CD4-positive, alpha-beta T cell (primary cell): ENCODE measurements at regions not wholly inside any gene's neighbourhood (a gene's known extent, or its start where the extent isn't known, plus 50 kb on each side); places are given as distances from the start of the nearest gene placed in this dataset.

Source experiments
- ATAC-seq: fragments of 200-7000 bp; cut with Tn5 transposase; one replicate; pipeline ENCODE4 v1.10.0; 2022; ENCODE audit warnings: mild to moderate bottlenecking; ENCODE audit not compliant: poor library complexity
- CTCF ChIA-PET: fragments of 350-600 bp; sonication (Branson Sonifier 250); formaldehyde crosslinking; loops from one replicate; lab custom pipeline; 2021; ENCODE audit warnings: antibody characterized with exemption, inconsistent platforms; lab: Charles Lee
- POLR2A ChIA-PET: fragments of 350-600 bp; sonication (Branson Sonifier 250); formaldehyde crosslinking; loops from one replicate; lab custom pipeline; 2021; ENCODE audit warnings: antibody characterized with exemption, inconsistent platforms; lab: Charles Lee
- DNase-seq, 14 experiments: peaks; one replicate each; pipeline ENCODE4 v3.0.0-alpha.2; 2013 to 2020; ENCODE audit warnings: mixed read lengths in 2 of 14
- H3K27ac ChIP-seq, 2 donors: one replicate each; pipeline versions ENCODE4 v1.5.1 to v1.7.0; 2013; ENCODE audit warnings: low read length in 2 of 2, low read depth in 1 of 2, mild to moderate bottlenecking in 1 of 2
- H3K27me3 ChIP-seq, 2 experiments: 1 replicate in 1 of 2; 2 replicates in 1 of 2; pipeline versions ENCODE4 v1.6.1 to v1.7.0; 2013; ENCODE audit warnings: low read length in 2 of 2, control low read depth in 1 of 2, mild to moderate bottlenecking in 1 of 2, moderate library complexity in 1 of 2; ENCODE audit not compliant: insufficient read depth in 2 of 2, control insufficient read depth in 1 of 2
- H3K36me3 ChIP-seq: one replicate; pipeline ENCODE4 v1.6.1; 2013; ENCODE audit warnings: low read length, control low read depth; ENCODE audit not compliant: insufficient read depth
- H3K4me1 ChIP-seq: one replicate; pipeline ENCODE4 v1.6.1; 2013; ENCODE audit warnings: low read length, control low read depth; ENCODE audit not compliant: insufficient read depth
- H3K4me3 ChIP-seq: one replicate; pipeline ENCODE4 v1.5.1; 2013; ENCODE audit warnings: mild to moderate bottlenecking, low read length, moderate library complexity
- H3K9me3 ChIP-seq, 2 experiments: 1 replicate in 1 of 2; 2 replicates in 1 of 2; pipeline versions ENCODE4 v1.6.1 to v1.7.0; 2013; ENCODE audit warnings: low read length in 2 of 2, mild to moderate bottlenecking in 2 of 2, control low read depth in 1 of 2, moderate library complexity in 1 of 2; ENCODE audit not compliant: control insufficient read depth in 1 of 2, insufficient read depth in 1 of 2
- H3K27ac Mint-ChIP-seq: one replicate; pipeline ENCODE4 v1.8.0; 2020; ENCODE audit warnings: mixed read lengths
- H3K27me3 Mint-ChIP-seq: one replicate; pipeline ENCODE4 v1.8.0; 2021; ENCODE audit warnings: mixed read lengths
- H3K36me3 Mint-ChIP-seq: one replicate; pipeline ENCODE4 v1.8.0; 2021; ENCODE audit warnings: low read depth, mixed read lengths
- H3K4me1 Mint-ChIP-seq: one replicate; pipeline ENCODE4 v1.8.0; 2021; ENCODE audit warnings: low read depth, mixed read lengths
- H3K4me3 Mint-ChIP-seq: one replicate; pipeline ENCODE4 v1.8.0; 2020; ENCODE audit warnings: mild to moderate bottlenecking, mixed read lengths
- H3K9me3 Mint-ChIP-seq: one replicate; pipeline ENCODE4 v1.8.0; 2020; ENCODE audit warnings: mixed read lengths
- intact Hi-C, 2 experiments: fragments of 100-400 bp; cut with DNase I in 1 of 2; cut with micrococcal nuclease in 1 of 2; formaldehyde crosslinking; loops; one replicate each; pipeline versions ENCODE4 v1.15.1 to v1.9.0; 2023 to 2025; cut with DNase I, micrococcal nuclease
- TF ChIP-seq, protein P1 (sequence below): fragments of 200-600 bp; IDR thresholded peaks from one replicate; pipeline ENCODE4 v1.8.0; 2022; ENCODE audit warnings: antibody characterized with exemption, mild to moderate bottlenecking

GRCh38 chr21:27250366-27250765 lies 283.5 kb upstream of the ADAMTS5 start:
- H3K36me3 ChIP-seq, result no peaks in the 10 kb centered on the region
- H3K4me1 ChIP-seq, result no peaks in the 10 kb centered on the region
- no peaks in the 10 kb centered on the region for H3K27me3 ChIP-seq
- POLR2A ChIA-PET, result no interaction called here
- no peaks in the 10 kb centered on the region for H3K27me3 Mint-ChIP-seq
- intact Hi-C loops, result no loop called here
- H3K9me3 Mint-ChIP-seq, result peaks cover 5% of the 10 kb centered on the region
- ATAC-seq, result no peak
- TF ChIP-seq, protein P1, sequence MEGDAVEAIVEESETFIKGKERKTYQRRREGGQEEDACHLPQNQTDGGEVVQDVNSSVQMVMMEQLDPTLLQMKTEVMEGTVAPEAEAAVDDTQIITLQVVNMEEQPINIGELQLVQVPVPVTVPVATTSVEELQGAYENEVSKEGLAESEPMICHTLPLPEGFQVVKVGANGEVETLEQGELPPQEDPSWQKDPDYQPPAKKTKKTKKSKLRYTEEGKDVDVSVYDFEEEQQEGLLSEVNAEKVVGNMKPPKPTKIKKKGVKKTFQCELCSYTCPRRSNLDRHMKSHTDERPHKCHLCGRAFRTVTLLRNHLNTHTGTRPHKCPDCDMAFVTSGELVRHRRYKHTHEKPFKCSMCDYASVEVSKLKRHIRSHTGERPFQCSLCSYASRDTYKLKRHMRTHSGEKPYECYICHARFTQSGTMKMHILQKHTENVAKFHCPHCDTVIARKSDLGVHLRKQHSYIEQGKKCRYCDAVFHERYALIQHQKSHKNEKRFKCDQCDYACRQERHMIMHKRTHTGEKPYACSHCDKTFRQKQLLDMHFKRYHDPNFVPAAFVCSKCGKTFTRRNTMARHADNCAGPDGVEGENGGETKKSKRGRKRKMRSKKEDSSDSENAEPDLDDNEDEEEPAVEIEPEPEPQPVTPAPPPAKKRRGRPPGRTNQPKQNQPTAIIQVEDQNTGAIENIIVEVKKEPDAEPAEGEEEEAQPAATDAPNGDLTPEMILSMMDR, result no peak
- peaks cover 0 to 5% of the 10 kb centered on the region in 2 experiments for H3K9me3 ChIP-seq
- no peak overlapping the region for H3K27ac Mint-ChIP-seq
- H3K4me3 ChIP-seq, result no peak overlapping the region
- DNase-seq, result no peak
- no peaks in the 10 kb centered on the region for H3K4me1 Mint-ChIP-seq
- CTCF ChIA-PET, result no interaction called here
- H3K36me3 Mint-ChIP-seq, result no peaks in the 10 kb centered on the region
- H3K4me3 Mint-ChIP-seq, result no peak overlapping the region
- H3K27ac ChIP-seq, result no peak overlapping the region

DNA sequence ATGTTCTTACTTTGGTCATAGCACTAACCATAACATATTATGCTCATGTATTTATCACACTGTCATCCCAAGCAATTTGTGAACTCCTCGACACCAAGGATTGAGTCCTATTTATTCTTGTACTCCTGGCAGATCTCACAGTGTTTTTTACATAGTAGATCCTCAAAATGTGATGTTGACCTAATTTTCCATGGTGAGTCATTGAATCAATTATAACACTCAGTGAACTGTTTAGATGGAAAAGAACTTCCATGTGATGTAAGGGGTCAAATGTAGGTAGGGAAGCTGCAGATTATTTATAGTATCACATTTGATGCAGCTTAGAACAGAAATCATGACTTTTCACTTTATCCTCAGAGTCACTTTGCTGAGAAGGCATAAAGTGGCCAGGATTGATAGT lies 281.9 kb upstream of the ADAMTS5 start:
- H3K9me3 Mint-ChIP-seq, result peaks cover 5% of the 10 kb centered on the region
- intact Hi-C loops, result no loop called here
- ChIA-PET POLR2A (no interaction called here), CTCF (no interaction called here)
- no peak overlapping the region for H3K27ac ChIP-seq
- no peaks in the 10 kb centered on the region for H3K36me3 Mint-ChIP-seq
- ATAC-seq, result no peak
- no peaks in the 10 kb centered on the region for H3K27me3 ChIP-seq
- no peak overlapping the region for H3K4me3 ChIP-seq
- TF ChIP-seq, protein P1, result no peak
- no peak for DNase-seq
- H3K9me3 ChIP-seq, result peaks cover 0 to 5% of the 10 kb centered on the region in 2 experiments
- no peaks in the 10 kb centered on the region for H3K36me3 ChIP-seq
- H3K27me3 Mint-ChIP-seq, result no peaks in the 10 kb centered on the region
- no peaks in the 10 kb centered on the region for H3K4me1 ChIP-seq
- no peak overlapping the region for H3K27ac Mint-ChIP-seq
- no peak overlapping the region for H3K4me3 Mint-ChIP-seq
- no peaks in the 10 kb centered on the region for H3K4me1 Mint-ChIP-seq

DNA sequence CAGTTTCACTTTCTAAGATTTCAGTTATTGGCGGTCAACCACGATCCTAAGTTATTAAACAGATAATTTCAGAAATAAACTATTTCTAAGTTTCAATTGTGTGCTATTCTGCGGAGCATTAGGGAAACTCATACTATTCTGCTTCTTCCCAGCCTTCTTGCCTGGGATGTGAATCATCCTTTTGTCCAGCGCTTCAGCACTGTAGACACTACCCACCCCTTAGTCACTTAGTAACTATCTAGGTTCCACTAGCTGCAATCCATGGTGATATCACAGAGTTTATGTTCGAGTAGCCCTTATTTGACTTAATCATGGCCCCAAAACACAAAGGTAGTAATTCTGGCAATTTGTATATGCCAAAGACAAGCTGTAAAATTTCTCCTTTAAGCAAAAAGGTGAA lies 279.9 kb upstream of the ADAMTS5 start:
- Histone ChIP-seq H3K27ac (no peak overlapping the region), H3K4me3 (no peak overlapping the region), H3K36me3 (no peaks in the 10 kb centered on the region), H3K9me3 (peaks cover 0 to 5% of the 10 kb centered on the region in 2 experiments), H3K27me3 (no peaks in the 10 kb centered on the region), H3K4me1 (no peaks in the 10 kb centered on the region)
- Mint-ChIP-seq H3K4me3 (no peak overlapping the region), H3K27me3 (no peaks in the 10 kb centered on the region), H3K4me1 (no peaks in the 10 kb centered on the region), H3K27ac (no peak overlapping the region), H3K9me3 (peaks cover 5% of the 10 kb centered on the region), H3K36me3 (no peaks in the 10 kb centered on the region)
- TF ChIP-seq, protein P1, result no peak
- POLR2A ChIA-PET, result no interaction called here
- DNase-seq, result no peak
- ATAC-seq, result no peak
- intact Hi-C loops, result no loop called here
- CTCF ChIA-PET, result no interaction called here
